ENCODE measurements at regions not wholly inside any gene's neighbourhood (a gene's known extent, or its start where the extent isn't known, plus 50 kb on each side); places are given as distances from the start of the nearest gene placed in this dataset.

- TF ChIP-seq EZH2phosphoT487 (IDR thresholded peaks at IDR 0.05; ENCODE audit: insufficient read depth, low read depth) (no peak), EZH2 (IDR thresholded peaks at IDR 0.05; ENCODE audit: insufficient read depth, poor library complexity, severe bottlenecking) (no peak)
Observed at GRCh38 chr2:18910843-18911242, 321.5 kb upstream of the NT5C1B start.
